GM19438 (cell line): ENCODE measurements at regions not wholly inside any gene's neighbourhood (a gene's known extent, or its start where the extent isn't known, plus 50 kb on each side); places are given as distances from the start of the nearest gene placed in this dataset.

Experiments
- ATAC-seq: cut with Tn5 transposase; IDR thresholded peaks from one replicate; pipeline ENCODE4 v1.9.1; 2021; ENCODE audit warnings: low read depth; ENCODE audit not compliant: unreplicated experiment

DNA sequence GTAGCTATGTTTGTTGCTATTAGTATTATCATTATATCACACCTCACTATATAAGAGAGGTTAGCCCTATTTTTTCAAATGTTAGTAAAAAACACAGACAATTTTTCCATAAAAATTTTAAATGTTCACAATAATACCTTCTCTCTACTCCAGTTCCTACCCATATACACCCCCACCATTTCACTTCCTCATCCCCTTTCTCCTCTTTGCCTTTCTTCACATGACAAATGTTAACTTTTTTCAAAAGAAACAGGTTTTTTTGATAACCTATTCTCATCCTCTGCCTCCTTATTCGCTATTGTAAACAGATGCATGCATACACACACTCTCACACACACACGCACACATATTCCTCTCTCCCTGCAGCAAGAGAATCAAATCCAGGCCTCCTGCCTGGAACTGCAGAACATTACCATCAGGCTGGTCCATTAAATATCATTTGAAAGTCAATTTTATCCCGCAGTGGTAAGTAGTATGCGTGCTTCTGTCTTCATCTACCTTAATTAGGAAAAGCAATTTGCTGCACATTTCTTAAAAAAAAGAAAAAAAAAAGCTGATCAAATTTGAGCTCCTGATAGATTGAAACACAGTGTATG lies 55.5 kb downstream of the MID1IP1 start:
- ATAC-seq, result no peak

DNA sequence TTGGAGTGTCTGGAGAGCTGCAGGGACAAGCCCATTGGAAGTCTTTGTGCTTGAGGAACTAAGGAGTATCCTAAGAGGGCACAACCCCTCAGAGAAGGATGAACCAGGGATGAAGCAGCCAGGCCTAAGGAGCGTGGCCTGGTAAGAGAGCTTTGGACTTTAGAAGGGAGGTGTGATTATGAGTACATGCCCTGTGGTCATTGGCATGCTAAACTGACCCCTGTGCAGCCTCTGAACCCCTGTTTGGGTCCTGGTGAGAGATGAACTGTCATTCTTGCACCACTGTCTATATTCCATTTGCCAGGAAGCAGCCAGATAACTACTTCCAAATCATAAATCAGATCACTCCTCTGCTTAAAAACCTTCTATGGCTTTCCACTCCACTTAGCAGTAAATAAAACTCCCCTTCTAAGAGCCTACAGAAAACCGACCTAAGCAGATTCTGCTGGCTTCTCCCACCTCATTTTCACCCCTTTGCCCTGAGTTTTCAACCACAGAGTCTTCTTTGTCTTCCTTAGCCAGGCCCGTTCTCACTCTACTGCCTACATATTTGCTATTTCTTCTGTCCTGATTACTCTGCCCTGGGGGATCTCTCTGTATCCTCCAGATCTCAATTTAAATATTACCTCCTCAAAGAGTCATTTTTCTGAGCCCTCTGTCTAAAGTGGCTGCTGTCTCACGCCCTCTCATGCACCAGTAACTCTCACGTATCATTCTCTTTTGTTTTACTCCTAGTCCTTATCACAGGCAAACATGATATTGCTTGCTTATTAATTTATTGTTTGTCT lies 56.7 kb downstream of the MID1IP1 start:
- no peak for ATAC-seq

DNA sequence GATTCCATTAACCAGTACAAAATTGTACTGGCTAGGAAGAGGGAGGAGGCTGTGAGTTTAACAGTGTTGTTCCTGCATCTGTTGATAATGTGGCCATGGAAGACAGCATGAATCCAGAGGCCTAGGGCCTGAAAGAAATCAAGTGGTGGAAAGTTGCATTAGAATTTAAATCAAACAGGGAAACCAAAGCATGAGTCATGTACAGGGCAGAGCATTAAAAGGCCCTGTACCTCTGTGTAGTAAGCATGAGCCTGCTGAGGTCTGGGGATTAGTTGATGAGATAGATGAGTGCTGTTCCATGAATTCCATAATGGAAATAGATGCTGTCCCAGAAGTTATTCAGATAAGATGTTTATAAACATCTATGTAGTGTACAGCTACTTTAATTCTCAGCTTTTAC lies 58.3 kb downstream of the MID1IP1 start:
- no peak for ATAC-seq

DNA sequence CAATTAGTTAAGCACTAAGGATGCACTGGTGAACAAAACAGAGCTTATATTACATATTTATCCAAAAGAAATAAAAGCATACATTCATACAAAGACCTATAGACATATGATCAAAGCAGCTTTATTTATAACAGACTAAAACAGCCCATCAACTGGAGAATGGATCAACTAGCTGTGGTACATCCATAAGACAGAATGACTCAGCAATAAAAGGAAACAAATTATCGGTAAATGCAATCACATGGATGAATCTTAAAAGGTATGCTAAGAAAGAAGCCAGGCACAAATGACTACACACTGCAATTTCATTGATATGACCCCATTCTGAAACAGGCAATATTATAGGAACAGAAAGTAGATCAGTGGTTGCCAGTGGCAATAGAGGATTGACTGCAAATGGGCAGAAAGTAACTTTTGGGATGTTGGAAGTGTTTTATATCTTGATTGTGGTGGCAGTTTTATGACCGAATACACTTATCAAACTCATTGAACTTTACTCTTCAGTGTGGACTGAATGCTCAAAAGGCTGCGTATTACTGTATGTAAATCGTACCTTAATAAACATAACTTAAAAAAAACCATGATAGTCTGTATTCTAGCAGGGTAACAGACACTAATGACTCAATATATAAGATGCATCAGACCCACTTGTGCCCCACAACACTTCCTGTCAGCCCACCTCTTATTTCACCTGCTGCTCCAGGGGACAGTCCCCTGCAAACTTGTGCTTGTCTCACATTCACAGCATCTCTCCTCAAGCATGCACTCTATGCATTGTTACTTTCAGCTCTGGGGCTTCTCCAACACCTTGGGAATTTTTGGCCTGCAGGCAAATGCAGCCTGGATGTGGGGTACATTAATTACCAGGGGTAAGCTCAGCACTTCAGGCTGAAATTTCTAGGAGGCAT lies 59.1 kb downstream of the MID1IP1 start:
- ATAC-seq, result no peak

DNA sequence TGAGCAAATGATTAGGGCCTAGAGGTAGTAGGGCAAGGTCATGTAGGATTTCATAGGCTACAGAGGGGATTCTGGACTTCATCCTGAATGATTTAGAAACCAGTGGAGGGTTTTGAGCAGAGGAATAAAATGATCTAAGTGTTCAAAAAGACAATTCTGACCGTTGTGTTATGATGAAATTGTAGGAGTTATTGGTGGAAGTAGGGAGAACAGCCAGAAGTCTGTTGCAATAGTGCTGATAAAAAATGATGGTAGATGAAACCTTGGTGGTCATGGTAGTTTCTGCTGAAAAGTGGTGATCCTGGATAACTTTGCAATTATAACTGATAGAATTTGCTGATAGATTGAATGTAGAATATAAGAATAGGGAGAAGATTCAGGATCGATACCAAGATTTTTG lies 60.2 kb downstream of the MID1IP1 start:
- ATAC-seq, result no peak

DNA sequence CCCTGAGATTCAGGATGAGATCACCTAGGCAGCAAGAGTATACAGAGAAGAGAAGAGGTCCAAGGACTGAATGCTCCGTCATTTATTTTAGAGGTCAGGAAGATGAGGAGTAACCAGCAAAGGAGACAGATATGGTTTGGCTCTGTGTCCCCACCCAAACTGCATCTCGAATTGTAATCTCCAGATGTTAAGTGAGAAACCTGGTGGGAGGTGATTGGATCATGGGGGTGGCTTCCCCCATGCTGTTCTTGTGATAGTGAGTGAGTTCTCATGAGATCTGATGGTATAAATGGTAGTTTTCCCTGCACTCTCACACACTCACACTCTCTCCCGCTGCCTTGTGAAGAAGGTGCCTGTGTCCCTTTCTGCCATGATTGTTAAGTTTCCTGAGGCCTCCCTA lies 60.8 kb downstream of the MID1IP1 start:
- ATAC-seq, result no peak

DNA sequence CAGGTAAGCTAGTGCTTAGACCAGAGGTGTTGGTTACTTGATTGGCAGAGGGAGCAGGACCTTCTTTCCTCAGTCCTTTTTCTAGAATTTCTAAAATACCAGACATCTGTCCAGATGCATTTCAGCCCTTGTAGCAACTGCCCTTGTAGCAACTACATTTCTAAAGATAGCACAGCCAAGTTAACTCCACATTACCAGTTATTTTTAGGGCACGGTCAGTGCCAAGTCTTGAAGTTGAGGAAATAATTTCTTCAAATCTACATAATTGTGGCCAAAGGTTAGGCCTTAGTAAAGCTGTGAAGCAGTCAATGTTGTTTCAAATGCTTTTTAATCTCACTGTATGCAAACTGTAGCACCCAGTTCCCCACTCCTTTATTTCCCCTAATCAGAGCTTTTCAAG lies 62.9 kb downstream of the MID1IP1 start:
- no peak for ATAC-seq

DNA sequence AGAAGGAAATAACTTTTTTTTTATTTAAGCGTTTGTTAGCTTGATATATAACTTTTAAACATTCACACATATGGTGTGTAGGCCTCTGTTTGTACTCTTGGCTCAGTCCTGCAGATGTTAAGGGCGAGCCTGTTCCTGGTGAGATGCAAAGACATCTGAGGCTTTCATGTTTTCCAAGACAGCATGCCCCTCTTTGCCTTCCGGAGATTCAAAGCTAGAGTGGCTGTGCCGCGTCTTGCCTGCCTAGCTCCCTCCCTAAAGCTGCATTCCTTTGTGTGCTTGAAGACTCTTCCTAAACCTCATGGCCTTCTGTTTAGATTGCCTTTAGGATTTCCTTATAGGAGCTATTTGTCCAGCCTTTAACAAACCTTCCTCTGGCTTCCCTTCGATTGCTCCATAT lies 67.1 kb downstream of the MID1IP1 start:
- ATAC-seq, result no peak

DNA sequence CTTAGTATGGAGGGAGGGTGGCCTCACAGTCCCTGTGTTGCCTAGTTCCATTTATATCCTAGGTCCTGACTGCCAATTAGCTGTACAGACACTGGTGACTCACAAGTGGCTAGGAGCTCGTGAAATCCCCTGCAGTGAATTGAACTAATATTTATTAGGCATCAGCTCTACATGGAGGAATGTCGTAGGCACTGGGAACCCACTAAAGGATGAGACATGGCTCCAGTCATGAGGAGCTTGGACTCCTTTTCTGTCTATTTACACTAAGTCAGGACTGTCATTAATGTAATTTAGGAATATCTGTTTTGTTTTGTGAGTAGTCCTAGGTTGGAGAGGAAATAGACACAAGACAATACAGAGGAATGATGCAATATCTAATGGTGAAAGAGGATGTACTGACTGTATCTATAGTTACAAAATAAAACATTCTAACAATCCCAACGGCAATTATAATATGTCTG lies 67.7 kb downstream of the MID1IP1 start:
- no peak for ATAC-seq

DNA sequence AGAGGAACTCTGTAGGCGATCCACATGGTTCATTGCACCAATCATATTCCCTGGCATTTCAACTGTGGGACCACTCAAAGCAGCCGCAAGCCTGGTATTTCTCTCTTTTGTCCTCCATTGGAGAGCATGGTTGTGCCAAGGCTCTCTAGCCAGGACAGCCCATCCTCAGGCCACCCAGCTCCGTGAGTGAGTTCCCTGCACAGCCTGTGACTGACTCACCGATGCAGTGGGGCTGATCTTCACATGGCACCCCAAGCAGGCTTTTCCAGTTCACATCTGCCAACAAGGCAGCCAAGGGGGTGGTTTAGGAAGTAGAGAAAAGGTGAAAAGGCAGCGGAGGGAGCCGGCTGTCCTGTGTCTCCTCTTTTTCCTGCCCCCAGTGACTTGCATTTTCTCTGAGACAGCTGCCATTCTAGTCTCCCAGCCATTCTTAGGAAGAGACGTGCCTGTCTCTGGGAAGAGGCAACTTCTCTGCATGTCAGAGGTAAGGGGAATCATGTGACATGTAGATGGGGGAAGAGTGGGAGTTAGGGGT lies 69.2 kb downstream of the MID1IP1 start:
- ATAC-seq, result no peak

DNA sequence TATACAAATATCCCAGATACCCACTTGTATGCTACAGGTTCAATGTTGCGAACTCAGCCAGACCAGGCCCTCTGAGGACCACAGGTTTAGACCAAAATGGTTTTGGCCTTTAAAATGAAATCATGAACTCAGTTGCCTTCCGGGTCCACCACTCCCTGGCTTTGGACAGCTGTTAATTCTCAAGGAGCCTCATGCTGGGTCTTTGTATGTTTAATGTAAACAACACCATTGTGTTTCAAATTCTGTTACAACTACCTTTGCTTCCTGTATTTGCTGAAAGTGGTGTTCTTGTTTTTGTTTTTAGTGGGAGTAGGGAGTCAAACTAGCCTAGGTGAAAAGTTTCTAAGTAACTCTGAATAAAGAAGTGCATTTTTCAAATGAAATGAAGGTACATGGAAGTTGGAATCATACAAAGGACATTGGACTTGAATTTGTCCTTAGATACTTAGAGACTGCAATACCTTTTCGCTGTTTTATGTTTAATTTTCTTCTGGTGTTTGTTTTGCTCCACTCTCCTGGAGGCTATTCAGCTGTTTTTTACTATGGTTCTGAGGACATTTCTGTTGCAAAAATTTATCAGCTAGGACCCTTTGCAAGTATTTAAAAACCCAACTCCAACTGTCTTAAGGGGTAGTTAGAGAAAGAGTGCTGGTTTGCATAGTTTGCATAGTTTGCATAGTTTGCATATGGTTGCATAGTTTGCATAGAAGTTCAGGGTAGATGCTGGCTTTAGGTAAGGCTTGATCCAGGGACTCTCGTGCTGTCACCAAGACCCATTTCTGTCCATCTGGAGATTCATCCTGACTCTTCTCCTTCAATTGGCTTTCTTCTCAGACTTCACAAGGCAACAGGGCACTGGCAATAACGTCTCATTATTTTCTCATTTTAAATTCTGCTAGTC lies 70.1 kb downstream of the MID1IP1 start:
- no peak for ATAC-seq

DNA sequence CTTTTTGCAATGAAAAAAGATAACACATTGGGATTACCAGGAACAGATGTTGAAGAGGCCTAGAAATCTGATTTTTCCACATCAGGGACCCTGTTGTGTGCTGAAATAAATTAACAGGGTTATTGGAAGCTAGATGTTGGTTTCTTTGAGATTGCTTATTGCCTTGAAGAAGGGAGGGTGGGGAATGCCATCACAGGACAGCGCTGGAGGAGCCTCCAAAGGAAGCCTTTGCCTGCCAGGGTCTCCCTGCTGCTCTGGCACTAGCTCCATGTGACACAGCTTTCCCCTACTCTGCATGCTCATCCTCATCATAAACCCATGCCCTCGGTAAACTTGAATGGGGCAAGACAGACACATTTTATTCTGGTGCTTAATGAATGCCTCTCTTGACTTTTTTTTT lies 76.1 kb downstream of the MID1IP1 start:
- ATAC-seq, result no peak

DNA sequence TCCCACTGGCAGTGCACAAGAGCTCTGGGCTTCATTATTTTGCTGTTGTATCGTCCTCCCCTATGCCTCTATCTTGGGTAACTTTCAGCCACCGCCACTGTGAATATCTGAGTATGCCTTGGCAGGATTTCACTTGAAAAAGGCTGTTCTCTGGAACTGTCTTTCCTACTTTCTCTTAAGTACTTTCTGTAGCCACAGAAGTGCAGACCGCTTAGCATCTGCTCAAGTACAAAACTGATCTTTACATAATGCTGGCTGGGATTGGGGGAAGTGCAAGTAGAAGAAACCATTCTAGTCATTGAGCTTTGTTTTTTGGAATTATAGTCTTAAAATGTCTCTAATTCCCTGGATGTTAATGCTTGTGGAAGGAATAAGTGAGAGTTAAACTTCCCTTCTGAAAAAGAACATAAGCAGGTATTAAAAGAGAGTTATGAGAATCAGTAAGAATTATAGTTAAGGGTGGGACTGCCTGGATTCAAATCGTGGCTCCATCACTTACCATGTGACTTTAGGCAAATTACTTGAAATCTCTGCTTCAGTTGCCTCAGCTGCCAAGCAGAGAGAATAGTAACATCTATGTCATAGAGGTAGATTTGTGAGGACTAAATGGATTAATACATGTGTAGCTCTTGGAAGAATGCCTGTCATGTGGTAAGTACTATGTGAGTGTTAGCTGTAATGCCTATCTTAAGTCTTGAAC lies 77.5 kb downstream of the MID1IP1 start:
- no peak for ATAC-seq

DNA sequence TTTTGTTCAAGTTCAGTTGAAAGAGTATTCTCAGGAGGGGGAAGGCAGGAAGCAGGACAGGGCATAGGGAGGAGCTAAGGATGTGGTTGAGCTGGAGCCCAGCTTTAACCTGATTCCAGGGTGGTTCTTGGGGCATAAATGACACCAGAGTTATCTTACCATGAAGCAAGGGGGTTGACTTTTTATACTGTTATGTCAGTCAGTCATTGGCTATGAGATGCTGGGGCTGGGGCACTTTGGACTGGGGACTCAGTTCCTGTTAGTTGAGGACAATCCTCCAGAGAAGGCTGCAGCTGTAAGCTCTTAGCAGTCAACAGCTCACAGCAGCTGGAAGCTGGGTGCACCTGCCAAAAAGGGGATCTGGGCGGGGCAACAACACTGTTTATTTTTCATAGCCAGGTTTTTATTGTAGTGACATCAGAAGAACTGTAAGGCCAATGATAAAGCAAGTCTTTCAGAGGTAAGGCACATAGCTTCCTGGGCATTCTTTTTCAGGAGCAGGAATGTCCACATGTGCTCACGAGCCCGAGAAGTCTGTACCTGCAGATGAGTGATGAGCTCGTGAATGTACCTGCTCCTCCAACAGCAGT lies 78.5 kb downstream of the MID1IP1 start:
- peak; percentile 58 for ATAC-seq

DNA sequence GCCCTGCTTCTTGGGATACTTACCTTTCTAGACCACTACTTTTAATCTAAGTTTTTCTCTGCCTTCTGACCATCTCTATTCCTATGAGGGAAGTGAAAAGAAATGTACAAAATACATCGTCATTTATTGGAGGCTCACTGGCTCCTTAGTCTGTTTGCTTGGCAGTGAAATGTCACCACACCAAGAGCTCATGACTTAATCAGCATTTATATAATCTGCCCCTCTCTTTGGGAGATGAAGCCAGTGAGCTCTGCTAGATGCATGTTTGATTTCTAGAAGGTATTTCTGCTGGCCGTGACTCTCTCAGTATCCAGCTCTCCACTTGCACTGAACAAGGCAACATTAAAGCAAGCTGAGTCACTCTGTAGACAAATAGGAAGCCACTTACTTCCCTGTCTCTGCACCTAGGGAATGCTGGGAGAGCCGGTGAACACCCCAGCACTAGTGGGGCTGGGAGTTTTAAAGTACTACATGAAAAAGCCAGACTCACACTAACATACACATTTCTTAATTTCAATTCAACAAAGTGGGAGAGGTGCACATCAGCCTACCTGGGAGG lies 79.1 kb downstream of the MID1IP1 start:
- no peak for ATAC-seq

DNA sequence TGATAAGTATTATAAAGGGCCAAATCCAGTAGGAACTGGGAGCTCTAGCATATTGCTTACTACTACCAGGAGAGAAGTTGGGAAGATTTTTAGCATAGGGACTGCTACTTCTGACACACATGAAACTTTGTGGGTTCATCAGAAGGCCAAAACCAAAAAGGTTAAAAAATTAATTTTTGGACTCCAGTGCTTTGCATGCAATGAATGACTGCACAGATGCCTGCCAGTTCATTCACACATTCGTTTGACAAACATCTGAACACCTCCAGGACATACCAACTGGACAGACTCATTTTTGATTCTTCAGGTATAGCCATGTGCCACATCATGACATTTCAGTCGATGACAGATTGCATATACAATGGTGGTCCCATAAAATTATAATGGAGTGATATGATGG lies 79.8 kb downstream of the MID1IP1 start:
- no peak for ATAC-seq

DNA sequence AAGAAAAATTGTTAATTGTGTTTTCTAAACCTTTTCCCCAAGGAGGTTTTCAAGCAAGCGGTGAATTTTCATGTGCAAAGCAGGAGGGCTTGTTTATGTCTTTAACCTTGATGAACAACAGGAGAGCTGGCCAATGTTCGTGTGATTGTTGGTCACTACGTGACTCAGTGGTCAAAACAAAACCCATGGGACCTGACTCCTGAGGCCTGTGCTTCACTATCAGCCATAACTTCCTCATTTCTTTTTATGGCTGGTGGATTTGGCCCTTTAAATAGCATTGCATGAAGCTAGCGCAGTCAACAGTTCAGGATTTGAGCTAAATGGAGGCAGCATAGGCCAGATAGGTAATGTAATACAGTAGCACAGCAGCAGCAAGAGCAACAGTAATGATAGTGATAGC lies 80.5 kb downstream of the MID1IP1 start:
- no peak for ATAC-seq

DNA sequence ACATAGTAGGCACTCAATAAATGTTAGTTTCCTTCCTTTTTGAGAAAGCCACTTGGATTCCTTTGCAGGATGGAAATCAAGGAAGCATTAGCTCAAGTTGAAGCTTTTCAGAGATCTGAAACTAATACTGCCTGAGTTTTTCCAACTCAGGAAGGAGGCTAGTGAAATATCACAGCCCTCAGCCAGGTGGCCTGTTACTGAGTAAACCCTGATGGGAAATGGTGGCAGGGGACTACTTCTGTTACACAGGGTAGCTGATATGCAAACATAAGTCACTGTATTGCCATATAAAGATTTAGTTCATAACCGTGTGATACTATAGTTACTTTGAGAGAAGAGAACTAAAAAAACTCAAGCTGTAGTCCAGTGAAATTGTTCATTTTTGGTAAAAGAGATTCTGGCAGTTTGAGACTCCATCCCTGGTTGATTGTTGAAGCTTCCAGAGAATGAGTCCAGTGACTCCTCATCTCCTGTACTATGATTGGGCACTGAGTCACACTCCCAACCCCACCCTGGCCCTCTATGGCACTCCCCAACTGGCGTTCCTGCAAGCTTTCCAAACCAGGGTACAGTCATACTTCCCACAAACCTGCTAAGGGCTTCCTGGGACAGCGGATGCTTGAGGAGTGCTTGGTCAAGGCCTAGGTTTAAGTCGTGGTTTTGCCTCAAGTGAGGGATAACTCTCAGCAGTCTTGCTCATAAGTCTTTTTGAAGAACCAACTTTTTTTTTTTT lies 81.8 kb downstream of the MID1IP1 start:
- ATAC-seq, result no peak
